ENCODE measurements at regions not wholly inside any gene's neighbourhood (a gene's known extent, or its start where the extent isn't known, plus 50 kb on each side); places are given as distances from the start of the nearest gene placed in this dataset.

DNA sequence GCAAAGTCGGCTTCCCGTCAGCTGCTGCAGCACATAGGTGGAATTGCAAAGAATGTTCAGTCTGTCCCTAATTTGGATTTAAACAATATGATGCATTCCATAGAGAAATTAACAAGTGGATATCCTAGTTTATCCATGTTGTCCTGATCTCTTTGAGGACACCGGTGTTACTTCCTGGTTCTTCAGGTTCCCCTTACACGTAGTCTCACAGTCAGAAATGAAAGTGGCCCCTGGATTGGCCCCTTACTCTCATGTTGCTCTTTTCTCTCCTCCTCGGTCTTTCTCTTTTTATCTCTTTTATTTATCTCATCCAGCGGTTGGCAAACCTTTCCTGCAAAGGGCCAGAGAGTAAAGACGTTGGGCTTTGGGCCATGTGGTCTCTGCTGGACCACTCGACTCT, 265.1 kb downstream of the GAS1 start:
- no peak for TF ChIP-seq POLR2A (IDR thresholded peaks at IDR 0.05; ENCODE audit: low read length)
- TF ChIP-seq GATA1 (IDR thresholded peaks at IDR 0.05; ENCODE audit: low read depth, low read length): no peak

Data from erythroblast (primary cell).